ENCODE measurements at regions not wholly inside any gene's neighbourhood (a gene's known extent, or its start where the extent isn't known, plus 50 kb on each side); places are given as distances from the start of the nearest gene placed in this dataset.

GRCh38 chr1:209364716-209365115, 218.8 kb upstream of the CAMK1G start:
- TF ChIP-seq CREB1 (CRISPR knock-in tag; IDR thresholded peaks at IDR 0.05; ENCODE audit: low read depth): no peak
- TF ChIP-seq CTCF (conservative IDR thresholded peaks at IDR 0.05; ENCODE audit: low read depth in 2 of 2): no peak
- TF ChIP-seq JUNB (IDR thresholded peaks at IDR 0.05; ENCODE audit: unreplicated experiment): no peak
- TF ChIP-seq REST (IDR thresholded peaks at IDR 0.05; ENCODE audit: unreplicated experiment): no peak

Data from GM23338 (cell line).